HG02943 (cell line): ENCODE measurements at regions not wholly inside any gene's neighbourhood (a gene's known extent, or its start where the extent isn't known, plus 50 kb on each side); places are given as distances from the start of the nearest gene placed in this dataset.
"Not testable (repeated sequence)": the region's sequence is repeated elsewhere in the genome, so short reads cannot be mapped to it uniquely, and the experiment has no call there.

Experiments
- ATAC-seq: cut with Tn5 transposase; IDR thresholded peaks from one replicate; pipeline ENCODE4 v1.9.1; 2021; ENCODE audit warnings: mild to moderate bottlenecking, low read depth, moderate library complexity; ENCODE audit not compliant: unreplicated experiment

DNA sequence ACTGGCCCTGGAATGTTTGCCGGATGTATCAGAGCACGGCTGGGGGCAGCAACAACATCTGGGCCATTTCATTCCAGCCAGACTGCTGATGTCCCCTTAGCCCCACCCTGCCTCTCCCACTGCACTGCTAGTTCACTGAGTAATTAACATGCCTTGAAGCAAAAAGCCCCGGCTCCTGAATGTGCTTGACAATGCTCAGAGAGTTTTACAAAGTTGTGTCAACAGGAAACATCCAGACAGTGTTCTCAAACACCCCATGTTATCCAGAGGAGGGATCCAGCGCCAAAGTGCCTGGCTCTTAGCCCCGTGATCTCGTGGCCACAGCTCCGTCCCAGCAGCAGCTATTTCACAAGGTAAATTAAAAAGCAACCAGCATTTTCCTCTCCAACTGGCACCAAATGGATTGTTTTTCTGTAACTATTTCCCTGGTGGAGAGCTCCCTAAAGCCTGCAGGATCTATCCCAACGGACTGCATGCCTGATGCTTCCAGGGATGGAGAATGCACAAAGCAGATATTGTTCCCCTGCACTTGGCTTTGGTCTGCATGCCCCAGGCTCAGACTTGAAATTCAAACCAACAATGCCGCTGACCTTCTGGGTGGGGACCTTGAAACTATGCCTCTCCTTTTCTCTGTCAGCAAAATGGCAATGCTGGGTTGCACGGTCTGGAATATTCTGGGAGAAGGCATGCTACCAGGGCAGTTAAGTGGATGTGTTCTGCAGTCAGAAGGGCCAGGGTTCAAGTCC, 115.6 kb upstream of the CDH5 start:
- no peak for ATAC-seq

DNA sequence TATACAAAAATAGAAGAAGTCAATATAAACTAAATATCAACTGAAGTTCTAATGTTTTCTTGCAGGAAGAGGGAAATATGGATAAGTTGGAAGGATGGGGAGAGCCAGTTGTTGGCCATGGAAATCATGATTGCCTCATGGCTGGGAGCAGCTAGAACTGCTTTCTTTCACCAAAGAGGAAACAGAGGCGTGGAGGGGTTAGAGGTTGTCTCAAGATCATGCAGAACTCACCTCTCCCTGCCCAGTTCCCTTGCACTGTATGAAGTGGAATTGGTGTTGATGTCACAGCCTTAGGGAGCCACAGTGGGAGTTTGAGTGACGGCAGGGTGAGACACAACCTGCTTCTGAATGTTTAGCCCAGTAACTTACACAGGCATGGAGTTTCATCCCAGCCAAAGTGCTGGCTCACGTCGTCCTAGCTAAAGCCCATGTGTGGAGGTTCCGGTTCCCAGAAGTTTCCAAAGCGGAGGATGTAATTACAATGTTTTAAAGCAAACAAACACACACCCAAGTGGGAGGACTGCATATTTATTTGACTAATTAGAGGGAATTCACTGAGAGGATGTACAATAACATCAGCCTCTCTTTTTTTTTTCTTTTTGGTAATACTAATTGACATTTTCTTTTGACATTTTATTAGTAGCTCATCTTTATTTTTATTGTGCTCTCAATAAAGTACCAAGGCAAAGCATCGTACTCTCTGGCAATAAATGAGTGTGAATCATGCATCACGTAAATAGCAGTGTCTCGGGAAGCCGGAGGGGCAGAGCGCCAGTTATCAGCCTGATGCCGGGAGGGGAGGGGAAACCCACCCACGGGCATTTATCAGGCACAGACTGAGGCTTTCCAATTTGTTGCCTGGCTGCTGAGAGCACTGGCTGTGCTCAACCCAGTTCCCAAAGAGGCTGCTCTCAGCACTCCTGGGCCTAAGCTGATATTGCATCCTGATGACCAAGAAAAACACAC, 118.7 kb upstream of the CDH5 start:
- no peak for ATAC-seq

DNA sequence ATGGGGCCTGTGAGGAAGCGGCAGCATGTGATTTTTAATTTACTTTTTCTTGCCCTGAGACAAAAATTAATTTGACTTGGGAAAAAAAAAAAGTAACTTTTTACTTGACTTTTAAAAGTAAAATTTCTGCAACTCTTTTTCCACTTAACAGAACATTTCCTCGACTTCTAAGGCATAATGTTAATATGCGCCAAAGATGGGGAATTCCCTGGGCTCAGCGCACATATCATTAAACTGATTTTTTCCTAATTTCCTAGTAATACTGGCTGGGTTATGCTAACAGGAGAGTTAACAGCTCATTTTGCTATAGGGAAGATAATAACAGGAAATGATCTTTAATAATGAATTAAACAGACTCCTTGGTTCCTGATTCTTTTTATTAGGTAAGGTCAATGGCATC, 120.6 kb upstream of the CDH5 start:
- no peak for ATAC-seq

DNA sequence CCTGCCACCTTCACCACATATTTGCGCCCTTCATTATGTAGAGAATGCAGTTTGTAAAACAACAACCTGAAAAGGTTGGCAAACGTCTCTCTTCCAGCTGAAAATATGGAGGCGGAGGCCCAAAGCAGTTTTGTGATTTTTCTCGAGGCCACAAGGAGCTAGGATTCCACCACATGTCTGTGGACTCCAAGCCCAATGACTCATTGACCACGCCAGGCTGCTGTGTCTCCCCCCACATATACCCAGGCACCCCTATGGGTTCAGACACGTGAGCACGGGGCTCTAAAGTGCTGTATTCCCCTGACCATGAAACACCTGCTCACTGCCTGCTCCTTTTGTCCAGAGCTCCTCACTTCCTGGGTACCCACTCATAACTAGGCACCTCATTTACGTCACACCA, 121.4 kb upstream of the CDH5 start:
- no peak for ATAC-seq

DNA sequence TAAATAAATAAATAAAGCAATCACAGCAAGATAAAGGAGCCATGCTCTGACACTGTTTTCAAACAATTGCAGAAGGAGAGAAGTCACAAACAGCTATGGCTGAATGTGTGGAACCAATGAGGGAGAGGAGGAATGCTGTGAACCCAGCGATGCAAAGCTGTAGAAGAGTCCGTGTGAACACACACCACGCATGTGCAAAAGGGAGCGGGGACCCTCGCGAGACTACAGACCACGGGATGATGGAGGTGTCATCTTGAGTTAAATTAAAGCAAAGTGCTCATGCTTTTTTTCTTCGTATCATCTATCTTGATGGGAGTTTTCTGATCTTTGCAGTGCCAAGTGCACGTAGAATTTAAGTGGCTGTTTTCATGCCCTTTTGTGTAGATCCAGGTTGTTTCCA, 123.8 kb upstream of the CDH5 start:
- no peak for ATAC-seq

GRCh38 chr16:66242206-66242605, 124.3 kb upstream of the CDH5 start:
- ATAC-seq = not testable (repeated sequence)

- no peak for ATAC-seq
These were observed 125.7 kb upstream of the CDH5 start for GRCh38 chr16:66240631-66241395.

GRCh38 chr16:66240088-66240487, 126.4 kb upstream of the CDH5 start:
- no peak for ATAC-seq

DNA sequence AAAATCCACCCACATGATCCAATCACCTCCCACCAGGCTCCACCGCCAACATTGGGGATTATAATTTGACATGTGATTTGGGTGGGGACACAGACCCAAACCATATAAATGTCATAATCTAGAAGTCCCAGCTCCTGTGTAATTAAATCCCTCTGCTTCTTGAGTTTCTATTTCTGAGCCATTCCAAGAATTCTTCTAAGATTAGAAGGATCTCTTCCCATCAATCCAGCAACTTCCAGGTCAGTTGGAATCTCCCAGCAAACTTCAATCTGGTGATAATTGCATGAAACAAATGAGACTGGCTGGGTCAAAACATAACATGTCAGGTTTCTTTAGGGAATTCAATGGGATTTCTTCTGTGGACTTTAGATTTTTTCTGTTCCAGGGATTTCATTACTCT, 127.8 kb upstream of the CDH5 start:
- ATAC-seq = no peak

DNA sequence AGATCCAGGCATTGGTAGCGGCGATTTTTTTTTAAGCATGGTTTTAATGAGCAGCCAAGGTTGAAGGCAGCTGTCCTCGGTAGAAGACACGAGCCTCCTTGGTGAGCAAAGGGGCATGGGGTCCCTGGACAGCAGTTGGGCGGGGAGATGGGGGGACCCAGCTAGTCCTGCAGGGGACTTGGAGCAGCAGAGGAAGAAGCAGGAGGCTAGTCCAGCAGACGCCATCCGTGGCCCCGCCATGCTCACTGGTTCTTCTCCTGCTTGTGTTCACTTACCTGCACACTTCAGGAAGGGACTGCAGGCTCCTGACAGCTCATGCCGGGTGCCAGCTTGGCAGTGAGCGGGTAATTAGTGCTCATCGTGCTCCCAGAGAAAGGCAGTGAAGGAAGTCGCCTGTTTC, 130.2 kb upstream of the CDH5 start:
- no peak for ATAC-seq

DNA sequence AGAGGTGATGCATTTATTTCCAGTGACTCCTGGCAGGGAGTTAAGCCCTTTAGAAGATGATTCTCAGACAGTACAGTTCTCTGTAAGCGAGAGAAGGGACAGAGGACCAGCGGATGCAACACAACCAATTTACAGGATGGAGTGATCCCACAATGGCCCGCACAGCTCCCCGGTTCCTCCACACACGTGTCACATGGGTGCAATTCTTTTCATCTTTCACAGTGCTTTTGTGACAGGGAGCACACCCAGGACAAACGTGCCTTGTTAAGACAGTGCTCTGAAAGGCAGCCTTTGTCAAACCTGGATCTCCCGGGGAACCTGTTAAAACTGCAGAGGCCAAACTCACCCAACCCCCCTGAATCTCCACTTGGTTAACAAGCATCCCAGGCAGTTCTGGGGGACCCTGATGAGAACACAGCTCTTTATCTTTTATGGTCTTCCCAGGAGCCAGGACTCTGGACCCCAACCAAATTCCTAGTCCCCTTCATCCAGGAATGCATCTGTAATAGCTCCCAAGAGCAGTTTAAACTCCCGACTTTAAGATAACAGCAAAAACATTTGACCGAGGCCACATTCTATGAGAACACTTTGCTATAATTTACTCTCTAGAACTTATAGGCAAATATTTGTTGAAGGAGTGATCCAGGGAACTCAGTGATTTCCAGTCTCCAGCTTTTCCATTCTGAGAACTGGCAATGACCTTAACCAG, 134.9 kb upstream of the CDH5 start:
- ATAC-seq = no peak

GRCh38 chr16:66229651-66230050, 136.8 kb upstream of the CDH5 start:
- ATAC-seq = no peak

DNA sequence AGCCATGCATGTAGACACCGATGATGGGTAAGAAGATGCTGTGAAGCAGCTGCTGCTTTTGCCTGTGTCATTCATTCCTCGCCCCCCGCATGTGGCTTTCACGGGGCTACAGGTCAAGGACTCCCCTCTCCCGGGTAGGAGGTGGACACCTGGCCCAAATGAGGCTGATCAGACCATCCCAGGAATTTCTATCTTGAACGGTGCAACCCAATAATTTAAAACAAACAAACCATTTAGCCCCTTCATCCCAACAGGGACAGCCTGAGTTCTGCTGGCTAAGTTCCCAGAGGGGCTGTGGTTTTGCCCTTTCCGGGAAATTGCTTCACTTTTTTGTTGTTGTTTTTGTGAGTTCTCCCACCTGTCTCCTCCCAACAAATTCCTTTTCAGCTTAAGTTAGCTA, 137.7 kb upstream of the CDH5 start:
- ATAC-seq = no peak

DNA sequence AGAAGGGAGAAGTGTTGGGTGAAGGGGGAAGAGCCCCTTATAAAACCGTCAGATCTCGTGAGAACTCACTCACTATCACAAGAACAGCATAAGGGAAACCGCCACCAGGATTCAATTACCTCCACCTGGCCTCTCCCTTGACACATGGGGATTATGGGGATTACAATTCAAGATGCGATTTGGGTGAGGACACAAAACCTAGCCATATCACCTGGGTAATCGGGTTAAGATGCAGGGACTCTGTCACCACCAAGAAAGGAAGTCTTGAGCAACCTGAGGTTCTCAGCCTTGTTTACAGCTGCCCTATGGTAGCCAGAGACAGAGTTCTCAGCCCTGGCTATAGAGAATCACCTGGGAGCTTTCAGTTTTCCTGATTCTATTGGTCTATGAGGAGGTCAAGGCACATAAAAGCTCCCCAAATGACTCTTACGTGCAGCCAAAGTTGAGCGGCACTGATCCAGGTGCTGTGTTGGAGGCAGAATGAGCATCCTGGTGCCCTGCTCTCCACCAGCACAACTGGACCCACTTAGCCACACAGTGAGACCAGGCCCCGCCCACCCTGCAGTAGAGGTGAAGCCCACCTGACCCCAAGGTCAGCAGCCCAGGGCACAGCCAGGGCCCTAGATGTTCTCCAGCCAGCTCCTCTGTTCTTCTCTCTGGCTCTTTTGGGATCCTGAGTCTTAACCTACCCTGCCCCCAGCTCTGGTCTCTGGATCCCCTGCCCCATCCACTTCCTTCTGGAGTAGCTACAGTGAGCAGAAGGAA, 138.5 kb upstream of the CDH5 start:
- ATAC-seq = no peak

DNA sequence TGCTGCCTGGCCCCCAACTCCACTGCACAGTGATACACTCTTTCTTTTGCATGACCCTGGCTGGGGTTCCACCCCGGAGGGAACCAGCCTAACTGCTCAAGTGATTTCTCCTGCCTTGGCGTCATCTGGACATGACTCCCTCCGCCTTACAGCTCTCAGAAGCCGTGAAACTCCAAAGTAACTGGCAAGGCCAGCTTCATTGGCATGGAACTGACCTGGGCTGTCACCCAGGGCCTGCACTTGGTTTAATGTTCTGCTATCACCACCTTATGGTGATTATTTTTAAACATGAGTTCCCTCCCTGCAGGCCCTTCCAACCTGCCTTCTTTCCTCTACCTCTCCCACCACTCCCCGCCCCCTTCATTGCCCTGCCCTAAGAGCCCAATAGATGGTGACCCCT, 139.7 kb upstream of the CDH5 start:
- ATAC-seq = no peak

DNA sequence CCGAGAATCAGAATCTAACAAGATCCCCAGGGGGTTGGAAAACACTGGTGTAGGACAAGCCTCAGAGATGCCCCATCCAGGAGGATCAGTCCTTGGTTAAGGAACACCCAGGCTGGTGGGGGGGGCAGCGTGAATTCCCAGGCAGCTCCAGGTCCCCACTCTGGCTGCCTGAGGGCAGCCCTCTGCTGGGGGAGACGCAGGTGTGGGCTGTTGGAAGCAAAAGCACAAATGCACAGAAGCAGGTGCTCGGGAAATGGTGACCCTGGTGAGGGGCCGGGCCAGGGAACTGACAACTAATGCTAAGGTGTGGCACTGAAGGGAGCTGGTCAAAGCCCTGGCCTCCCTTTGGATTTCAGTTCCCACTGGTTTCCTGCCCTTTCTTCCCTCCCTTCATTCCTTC, 140.8 kb upstream of the CDH5 start:
- no peak for ATAC-seq

GRCh38 chr16:66224626-66225025, 141.9 kb upstream of the CDH5 start:
- ATAC-seq = no peak

- no peak for ATAC-seq
These were observed 142.3 kb upstream of the CDH5 start for GRCh38 chr16:66224186-66224585.

GRCh38 chr16:66223176-66223780, 143.2 kb upstream of the CDH5 start:
- ATAC-seq = no peak
